ENCODE measurements at regions not wholly inside any gene's neighbourhood (a gene's known extent, or its start where the extent isn't known, plus 50 kb on each side); places are given as distances from the start of the nearest gene placed in this dataset.
"Not testable (repeated sequence)": the region's sequence is repeated elsewhere in the genome, so short reads cannot be mapped to it uniquely, and the experiment has no call there.

DNA sequence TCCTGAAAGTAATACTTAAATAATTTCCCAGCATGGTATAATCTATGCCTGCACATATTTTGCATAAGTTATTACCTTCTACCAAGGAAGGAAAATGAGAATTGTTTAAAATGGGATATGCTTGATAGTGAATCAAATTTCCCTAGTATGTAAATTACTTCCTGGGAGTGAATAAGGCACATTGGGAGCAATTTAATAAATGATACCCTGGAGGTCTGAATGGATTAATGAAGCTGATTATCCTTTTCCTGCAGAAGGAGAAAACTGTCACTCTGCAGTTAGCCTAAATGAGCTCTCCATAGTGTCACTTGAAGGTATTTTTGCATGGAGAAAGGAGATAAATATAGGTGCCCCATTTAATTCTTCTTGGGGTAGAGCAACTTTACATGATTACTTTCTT is 2212.0 kb downstream of the PCDH7 start:
- no peak overlapping the region for H3K4me3 ChIP-seq (ENCODE audit: low read depth, low read length)
- no peak for DNase-seq (ENCODE audit: low read depth)
- TF ChIP-seq, protein P1, sequence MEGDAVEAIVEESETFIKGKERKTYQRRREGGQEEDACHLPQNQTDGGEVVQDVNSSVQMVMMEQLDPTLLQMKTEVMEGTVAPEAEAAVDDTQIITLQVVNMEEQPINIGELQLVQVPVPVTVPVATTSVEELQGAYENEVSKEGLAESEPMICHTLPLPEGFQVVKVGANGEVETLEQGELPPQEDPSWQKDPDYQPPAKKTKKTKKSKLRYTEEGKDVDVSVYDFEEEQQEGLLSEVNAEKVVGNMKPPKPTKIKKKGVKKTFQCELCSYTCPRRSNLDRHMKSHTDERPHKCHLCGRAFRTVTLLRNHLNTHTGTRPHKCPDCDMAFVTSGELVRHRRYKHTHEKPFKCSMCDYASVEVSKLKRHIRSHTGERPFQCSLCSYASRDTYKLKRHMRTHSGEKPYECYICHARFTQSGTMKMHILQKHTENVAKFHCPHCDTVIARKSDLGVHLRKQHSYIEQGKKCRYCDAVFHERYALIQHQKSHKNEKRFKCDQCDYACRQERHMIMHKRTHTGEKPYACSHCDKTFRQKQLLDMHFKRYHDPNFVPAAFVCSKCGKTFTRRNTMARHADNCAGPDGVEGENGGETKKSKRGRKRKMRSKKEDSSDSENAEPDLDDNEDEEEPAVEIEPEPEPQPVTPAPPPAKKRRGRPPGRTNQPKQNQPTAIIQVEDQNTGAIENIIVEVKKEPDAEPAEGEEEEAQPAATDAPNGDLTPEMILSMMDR (IDR thresholded peaks at IDR 0.05; ENCODE audit: control insufficient read depth, extremely low read depth, insufficient read depth): no peak

DNA sequence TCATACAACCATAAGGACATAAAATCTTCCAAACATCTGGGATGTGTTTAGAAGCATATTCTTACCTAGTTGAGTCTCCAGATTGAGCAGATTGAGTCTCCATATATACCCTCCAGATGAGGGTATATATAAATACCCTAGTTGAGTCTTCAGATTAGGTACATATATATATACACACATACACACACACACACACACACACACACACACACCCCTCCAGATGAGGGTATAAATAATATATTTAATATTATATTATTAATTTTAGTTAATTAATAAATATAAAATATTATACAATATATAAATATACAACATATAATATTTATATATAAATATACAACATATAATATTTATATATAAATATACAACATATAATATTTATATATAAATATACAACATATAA is 2219.1 kb downstream of the PCDH7 start:
- H3K4me3 ChIP-seq (ENCODE audit: low read depth, low read length); DNase-seq (ENCODE audit: low read depth): not testable (repeated sequence)

DNA sequence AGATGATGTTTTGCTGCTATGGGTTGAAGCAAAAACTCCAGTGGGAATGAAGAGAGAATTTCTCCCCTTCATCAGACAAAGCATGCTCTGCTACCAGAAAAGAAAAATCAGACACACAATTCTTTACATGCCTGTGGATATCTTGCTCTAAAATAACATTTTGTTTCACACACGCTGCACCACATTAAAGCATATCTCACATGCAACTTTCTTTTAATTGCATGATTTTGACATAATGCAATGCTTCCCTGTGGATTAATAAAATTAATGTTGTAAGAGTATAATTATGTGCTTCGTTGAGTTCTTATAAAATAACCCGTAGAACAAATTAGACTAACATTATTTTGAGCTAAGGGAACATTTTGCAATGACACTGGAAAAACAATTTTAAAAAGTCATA is 2230.7 kb downstream of the PCDH7 start:
- no peak overlapping the region for H3K4me3 ChIP-seq (ENCODE audit: low read depth, low read length)
- TF ChIP-seq, protein P1 (IDR thresholded peaks at IDR 0.05; ENCODE audit: control insufficient read depth, extremely low read depth, insufficient read depth): no peak
- no peak for DNase-seq (ENCODE audit: low read depth)

DNA sequence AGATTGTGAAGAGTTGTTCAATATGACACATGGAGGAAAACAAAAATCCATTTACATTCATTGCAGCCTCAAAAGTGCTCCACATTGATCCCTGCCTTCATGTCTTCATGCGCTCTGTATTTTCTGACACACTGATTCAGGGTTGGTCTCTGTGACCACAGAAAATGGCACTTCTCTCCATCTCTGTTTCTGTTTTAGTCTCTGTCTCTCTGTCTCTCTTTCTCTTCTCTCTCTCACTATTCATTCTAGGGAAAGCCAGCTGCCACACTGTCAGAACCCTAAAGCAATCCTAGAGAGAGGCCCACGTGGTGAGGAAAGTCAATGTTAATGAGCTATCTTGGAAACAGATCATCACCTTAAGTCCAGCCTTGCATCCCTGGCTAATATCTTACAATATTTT is 2238.4 kb downstream of the PCDH7 start:
- DNase-seq (ENCODE audit: low read depth): no peak
- no peak overlapping the region for H3K4me3 ChIP-seq (ENCODE audit: low read depth, low read length)
- TF ChIP-seq, protein P1 (IDR thresholded peaks at IDR 0.05; ENCODE audit: control insufficient read depth, extremely low read depth, insufficient read depth): no peak

DNA sequence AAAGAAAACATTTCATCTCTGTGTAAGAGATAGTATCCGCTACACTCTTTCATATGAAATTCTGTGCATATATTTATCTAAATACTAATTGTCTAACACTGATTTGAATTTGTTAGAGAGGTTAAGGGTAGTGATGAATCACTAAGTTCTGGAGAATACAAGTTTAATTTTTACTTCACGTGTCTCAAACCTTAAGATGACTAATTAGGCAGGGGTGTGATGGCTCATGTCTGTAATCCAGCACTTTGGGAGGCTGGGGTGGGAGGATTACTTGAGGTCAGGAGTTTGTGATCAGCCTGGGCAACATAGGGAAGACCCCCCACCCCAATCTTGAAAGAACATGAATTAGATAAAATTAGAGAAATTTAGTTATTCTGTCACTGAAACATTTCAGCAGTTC is 2241.9 kb downstream of the PCDH7 start:
- TF ChIP-seq, protein P1 (IDR thresholded peaks at IDR 0.05; ENCODE audit: control insufficient read depth, extremely low read depth, insufficient read depth): no peak
- no peak overlapping the region for H3K4me3 ChIP-seq (ENCODE audit: low read depth, low read length)
- no peak for DNase-seq (ENCODE audit: low read depth)

DNA sequence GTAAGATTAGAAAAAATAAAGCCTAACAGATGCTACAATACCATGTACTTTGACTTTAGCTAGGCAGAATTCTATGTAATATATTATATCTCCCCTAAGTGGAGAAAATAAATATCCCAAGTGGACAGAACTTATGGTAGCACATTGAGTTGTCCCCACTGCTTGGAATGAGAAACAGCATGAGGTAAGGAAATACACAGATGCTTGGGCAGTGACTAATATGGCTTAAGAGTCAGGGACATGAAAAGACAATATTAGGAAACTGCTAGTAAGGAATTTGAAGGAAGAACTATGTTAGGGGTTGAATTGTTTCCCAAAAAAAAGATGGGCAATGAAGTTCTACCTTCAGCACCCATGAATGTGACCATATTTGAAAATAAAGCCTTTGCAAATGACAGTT is 2265.1 kb downstream of the PCDH7 start:
- TF ChIP-seq, protein P1 (IDR thresholded peaks at IDR 0.05; ENCODE audit: control insufficient read depth, extremely low read depth, insufficient read depth): no peak
- H3K4me3 ChIP-seq (ENCODE audit: low read depth, low read length): no peak overlapping the region
- DNase-seq (ENCODE audit: low read depth): no peak

DNA sequence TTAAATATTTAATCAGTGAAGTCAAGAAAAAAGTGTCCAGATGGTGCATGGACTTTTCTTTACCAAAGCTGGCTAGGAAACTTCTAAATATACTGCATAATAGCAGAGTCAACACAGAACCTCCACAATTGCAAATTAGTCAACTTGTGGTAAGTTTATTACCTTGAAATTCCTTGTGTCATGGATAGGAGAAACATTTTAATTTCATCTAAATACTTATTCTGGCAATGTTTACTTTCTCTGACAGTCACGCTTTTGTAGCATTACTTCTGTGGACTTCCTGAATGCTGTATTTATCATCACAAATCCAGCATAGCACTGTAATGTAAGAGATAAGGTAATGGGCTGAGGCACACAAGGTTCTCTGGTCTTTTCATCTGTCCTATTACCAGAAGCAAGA is 2266.1 kb downstream of the PCDH7 start:
- TF ChIP-seq, protein P1 (IDR thresholded peaks at IDR 0.05; ENCODE audit: control insufficient read depth, extremely low read depth, insufficient read depth): no peak
- H3K4me3 ChIP-seq (ENCODE audit: low read depth, low read length): no peak overlapping the region
- no peak for DNase-seq (ENCODE audit: low read depth)

DNA sequence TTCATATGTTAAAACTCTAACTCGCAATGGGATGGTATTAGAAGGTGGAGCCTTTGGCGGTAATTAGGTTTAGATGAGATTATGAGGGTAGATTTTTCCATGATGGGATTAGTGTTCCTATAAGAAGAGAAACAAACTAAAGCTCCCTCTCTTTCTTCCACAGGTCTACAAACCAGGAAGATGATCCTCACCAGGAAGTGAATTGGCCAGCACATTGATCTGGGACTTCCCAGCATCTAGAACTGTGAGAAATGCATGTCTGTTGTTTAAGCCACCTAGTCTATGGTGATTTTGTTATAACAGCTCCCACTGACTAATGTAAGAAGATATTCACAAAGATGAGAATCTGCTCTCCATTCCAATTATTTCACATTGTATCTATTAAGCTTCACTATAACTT is 2266.9 kb downstream of the PCDH7 start:
- DNase-seq (ENCODE audit: low read depth): no peak
- TF ChIP-seq, protein P1 (IDR thresholded peaks at IDR 0.05; ENCODE audit: control insufficient read depth, extremely low read depth, insufficient read depth): no peak
- no peak overlapping the region for H3K4me3 ChIP-seq (ENCODE audit: low read depth, low read length)

All from LNCaP clone FGC (cell line).